OCI-LY1 (cell line): ENCODE measurements at regions not wholly inside any gene's neighbourhood (a gene's known extent, or its start where the extent isn't known, plus 50 kb on each side); places are given as distances from the start of the nearest gene placed in this dataset.

ENCODE experiments used
- CTCF ChIP-seq: fragments of 200-600 bp; sonication (generic), shearing (Covaris generic); IDR thresholded peaks from 2 replicates; pipeline ENCODE4 v1.5.1; 2017; ENCODE audit warnings: mild to moderate bottlenecking, antibody characterized with exemption, low read length, moderate library complexity, mixed read lengths
- EZH2 ChIP-seq: fragments of 200-600 bp; sonication (generic), shearing (Covaris generic); IDR thresholded peaks from 2 replicates; pipeline ENCODE4 v1.8.0; 2017; ENCODE audit warnings: borderline replicate concordance, mixed run types, mild to moderate bottlenecking, antibody characterized with exemption, low read length, moderate library complexity, mixed read lengths

GRCh38 chr9:73046769-73047168 lies 93.9 kb upstream of the ALDH1A1 start:
- TF ChIP-seq CTCF, result no peak
- no peak for TF ChIP-seq EZH2
